ENCODE measurements at regions not wholly inside any gene's neighbourhood (a gene's known extent, or its start where the extent isn't known, plus 50 kb on each side); places are given as distances from the start of the nearest gene placed in this dataset.

DNA sequence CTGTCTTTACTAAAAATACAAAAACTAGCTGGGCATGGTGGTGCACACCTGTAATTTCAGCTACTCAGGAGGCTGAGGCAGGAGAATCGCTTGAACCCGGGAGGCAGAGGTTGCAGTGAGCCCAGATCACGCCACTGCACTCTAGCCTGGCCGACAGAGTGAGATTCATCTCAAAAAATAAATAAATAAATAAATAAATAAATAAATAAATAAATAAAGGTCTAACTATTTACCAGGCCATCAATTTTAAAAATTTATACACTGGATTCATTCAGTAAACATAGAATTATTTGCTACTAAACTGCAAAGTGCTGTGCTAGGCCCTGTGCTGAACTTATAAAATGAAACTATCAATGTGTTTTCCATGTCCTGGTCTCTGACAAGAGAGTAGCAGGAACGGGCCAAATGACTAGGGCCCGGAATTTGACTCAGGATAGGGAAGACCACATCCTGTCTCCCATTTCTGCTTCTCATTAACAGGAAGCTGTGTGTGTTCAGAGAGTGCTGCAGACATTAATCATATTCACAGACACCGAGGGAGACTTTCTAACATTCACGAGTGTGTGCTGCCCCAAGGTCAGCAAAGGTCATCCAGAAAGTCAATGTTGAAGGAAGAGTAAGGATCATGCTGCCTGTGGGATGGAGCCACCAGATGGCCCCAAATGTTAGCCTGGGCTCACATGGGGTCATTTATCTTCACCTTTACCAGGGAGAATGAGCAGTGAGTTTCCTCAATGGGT, 95.8 kb downstream of the SPP2 start:
- DNase-seq, result no peak

DNA sequence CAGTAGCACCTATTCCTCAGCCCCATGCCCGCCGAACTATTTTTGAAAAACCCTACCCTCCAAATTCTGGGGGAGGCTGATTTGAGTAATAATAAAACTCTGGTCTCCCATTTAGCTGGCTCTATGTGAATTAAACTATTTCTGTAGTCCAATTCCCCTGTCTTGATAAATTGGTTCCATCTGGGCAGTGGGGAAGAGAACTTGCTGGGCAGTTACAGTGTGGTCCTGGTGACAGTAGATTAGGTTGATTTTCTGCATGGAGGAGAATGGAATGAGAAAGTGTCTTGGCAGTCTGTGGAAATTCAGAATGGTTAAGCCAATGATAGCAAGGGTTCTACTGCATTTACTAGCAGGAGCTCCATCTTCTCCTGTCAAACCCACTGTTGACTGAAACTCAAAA, 95.0 kb downstream of the SPP2 start:
- DNase-seq, result no peak

DNA sequence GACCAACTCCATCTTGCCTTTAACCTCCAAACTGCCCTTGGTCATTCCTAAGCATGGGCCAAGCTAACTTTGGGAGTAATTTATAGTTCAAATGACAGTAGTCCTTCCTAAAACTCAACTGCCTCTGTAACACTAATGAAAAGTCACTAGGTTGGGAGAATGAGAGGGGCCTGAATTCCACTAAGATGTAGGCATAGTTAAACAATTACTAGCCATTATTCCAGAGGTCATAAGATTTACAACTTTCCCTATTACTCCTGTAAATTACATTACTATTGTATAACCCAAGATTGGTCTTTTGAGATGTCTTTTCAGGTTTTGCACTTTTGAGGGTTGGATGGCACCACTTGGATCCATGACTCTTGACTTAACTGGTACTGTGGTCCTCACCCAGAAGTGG, 94.6 kb downstream of the SPP2 start:
- DNase-seq, result no peak

DNA sequence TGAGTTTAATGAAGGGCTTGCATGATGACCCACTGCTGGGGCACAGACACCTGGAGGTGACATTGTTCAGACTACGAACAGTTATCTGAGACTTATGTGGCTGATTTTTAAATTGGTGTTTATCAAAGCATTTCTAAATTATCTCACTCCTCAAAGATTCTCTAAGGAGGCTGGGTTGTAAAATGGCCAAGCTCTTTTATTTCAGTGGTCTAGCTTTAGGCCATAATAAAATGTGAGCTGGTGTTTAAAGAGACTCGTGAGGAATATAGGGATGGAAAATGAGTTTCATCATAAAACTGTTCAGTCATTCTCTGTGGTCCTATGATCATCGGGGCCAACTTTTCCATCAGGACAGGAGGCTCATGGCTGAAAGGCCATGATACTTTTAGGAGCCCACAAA, 93.4 kb downstream of the SPP2 start:
- DNase-seq, result no peak

DNA sequence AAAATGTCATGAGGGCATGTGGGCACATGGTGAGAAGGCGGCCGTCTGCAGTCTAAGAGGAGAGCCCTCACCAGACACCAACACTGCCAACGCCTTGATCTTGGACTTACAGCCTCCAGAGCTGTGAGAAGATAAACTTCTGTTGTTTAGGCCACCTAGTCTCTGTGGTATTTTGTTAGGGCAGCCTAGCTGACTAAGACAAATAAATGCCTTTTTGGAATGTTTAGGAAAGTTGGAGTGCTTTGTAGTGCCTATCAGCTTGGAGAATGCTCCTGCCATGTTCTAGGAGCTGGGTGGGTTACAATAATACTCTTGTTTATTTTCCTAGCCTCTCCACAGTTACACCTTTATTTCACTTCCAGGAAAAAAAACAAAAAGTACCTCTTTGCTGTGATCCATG, 92.0 kb downstream of the SPP2 start:
- no peak for DNase-seq

DNA sequence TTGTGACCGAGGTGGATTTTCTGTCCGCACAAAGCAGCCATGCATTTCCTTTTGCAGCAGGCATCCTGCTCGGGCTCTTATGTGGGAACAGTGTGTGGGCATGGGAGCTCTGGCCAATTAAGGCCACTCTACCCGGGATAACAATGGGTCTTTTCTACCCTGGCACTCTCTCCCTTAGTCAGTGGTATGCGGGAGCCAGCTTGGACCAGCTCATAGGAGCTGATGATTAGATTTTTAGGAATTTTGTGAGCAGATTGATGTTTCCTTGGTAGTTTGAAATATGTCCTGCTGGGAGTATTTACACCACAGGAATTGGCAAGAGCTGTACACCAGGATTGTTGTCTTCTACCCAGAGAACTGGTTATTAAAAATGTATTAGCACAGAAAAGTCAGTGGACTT, 89.3 kb downstream of the SPP2 start:
- no peak for DNase-seq

DNA sequence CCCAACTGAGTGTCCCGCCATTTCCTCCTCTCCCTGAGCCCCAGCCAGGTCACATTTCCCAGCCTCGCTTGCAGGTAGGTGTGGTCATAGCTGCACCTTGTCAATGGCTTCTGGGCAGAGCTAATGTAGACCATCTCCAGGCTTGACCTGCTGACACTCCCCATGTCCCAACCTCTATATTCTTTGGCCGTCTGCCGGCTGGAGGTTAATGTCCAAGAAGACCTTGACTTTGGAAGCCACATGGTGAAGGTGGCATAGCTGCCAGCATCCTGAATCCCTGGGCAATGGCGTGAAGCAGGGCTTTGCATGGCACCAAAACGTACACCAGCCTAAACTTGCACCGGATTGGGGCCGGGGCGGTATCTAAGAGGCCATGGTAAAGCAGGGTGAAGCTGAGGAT, 88.3 kb downstream of the SPP2 start:
- no peak for DNase-seq

DNA sequence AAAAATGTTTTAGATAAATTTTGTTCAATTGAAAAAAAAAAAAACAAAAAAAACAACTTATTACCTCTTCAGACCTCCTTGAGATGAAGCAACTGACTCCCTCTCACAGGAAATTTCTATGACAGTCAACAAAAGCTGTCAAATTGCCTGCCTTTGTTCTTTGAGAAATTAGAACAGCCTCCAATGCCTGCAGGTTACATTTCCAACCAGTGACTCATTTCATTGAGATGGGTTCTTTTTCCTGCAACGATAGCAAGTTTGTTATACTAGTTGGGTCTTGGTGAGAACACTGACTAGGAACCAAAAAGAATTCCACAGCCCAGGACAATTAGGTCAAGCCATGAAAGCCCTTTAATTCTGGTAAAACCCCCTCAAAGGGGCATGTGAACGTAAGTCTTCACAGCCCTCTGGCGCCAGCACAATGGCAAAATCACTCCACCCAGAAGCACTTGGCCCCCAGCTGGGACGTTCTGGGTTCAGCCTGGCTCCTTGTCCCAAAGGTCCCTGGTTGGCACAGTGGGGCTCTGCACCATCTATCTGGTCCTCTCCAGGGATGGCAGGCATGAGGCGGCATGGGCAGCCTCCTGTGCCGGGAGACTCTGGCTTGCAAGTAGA, 87.0 kb downstream of the SPP2 start:
- DNase-seq, result no peak

DNA sequence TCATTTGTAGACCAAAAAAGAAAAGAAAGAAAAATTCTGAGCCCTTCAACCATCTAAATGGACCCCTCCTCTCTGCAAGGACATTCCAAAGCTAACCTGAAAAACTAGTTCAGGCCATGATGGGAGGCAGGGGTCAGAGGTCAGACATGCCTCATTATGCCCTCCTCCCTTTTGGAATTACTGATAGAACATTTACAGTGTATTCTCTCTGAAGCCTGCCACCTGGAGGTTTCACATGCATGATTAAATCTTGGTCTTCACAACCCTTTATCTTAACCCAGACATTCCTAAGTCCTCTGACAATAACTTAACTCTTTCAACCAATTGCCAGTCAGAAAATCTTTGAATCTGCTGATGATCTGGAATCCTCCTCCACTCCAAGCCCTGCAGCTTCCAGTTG, 86.0 kb downstream of the SPP2 start:
- DNase-seq, result no peak

DNA sequence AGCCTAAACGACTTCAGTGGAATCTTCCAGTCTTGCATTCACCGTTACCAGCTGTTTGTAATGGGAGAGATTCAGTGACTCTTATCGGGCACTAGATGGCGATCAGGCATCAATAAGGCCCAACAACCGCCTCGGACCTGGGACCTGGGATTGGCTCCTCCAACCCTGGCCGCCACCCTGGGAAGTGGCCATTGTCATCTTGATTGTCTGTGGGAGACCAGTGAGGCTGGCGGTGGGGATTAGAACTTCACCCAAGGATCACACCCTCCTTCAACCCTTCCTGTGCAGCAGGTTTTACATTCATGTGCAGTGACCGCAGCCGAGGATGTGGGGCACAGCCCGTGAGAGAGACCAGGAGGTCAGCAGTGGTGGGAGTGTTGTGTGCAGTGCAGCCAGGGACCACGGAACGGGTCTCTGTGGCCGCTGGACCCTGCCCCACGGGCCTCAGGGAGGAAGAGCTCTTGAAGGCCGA, 85.3 kb downstream of the SPP2 start:
- DNase-seq, result peak; percentile 56

DNA sequence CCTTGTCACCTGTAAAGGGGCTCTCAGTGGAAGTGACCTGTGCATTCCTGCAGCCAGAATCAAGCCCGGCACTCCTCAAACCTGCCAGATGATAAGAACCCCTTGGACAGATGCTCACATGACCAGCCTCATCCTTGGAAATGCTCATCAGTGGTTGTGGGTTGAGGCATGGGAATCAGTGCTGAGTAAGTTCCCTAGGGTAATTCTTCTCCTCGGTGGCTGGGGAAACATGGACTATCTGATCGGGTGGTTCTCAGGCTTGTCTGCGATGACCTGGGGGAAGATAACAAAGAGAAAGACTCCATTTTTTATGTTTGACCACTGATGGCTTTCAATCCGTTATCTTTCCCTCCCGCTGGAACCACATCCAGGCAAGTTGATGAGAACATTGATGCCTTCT, 84.0 kb downstream of the SPP2 start:
- DNase-seq, result no peak

DNA sequence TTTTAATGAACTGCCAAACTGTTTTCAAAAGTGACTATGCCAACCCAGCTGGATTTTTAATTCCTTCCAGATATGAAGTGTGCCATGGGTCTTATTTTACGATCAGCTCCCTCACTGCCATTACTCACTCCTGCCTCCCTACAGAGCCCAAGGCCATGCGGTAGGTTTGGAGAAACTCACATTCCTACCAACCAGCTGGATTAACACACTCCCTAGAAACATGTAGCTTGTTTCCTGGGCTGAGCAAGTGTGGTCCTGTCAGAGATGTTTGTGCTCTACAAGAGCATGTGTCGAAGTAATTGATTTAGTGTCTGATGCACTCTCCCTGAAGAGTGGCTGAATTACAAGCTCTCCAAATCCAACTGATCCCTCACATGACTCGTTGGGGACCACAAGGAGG, 82.5 kb downstream of the SPP2 start:
- no peak for DNase-seq

DNA sequence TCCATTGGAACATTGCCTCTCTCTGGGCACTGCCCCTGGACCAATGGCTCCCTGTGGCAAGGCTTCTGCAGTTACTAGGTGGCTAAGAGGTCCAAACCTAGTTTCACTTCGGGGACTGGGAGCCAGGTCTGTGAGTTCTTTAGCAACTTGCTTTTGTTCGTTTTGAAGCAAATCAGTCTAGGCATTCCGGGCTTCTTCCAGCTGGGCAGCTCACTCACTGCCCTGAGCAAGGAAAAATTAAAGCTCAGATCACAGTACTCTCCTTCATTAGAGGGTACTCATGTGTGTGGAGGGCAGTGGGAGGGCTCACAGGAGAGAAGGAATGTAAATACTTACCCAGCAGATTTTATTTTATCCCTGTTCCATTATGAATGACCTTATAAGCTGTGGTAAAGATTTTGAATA, 80.3 kb downstream of the SPP2 start:
- no peak for DNase-seq

DNA sequence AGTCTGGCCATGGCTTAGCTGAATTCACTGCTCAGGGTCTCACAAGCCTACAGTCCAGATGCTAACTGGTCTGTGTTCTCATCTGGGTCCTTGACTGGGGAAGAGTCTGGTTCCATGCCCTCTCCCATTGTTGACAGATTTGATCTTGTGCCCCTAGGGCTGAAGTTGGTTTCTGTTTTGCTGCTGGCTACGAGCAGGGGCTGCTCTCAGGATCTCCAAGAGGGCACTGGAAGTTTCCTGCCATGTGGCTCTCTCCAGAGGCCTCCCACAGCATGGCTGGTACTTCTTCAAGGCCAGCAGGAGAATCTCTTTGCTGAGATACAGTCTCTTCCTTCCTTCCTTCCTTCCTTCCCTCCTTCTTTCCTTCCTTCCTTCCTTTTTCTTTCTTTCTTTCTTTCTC, 78.1 kb downstream of the SPP2 start:
- DNase-seq, result no peak

Data from stimulated activated CD4-positive, alpha-beta T cell treated with anti-CD3 and anti-CD28 coated beads, Interleukin-1b, Interleukin-23, amount 100 ng/mL, for 48 hours (primary cell).